Panc1 (cell line): ENCODE measurements at regions not wholly inside any gene's neighbourhood (a gene's known extent, or its start where the extent isn't known, plus 50 kb on each side); places are given as distances from the start of the nearest gene placed in this dataset.

Source experiments
- CTCF ChIP-seq: fragments of 450-650 bp; IDR thresholded peaks from 2 replicates; pipeline ENCODE4 v1.5.1; 2017; ENCODE audit warnings: mild to moderate bottlenecking
- POLR2AphosphoS5 ChIP-seq: IDR thresholded peaks from 2 replicates; pipeline ENCODE4 v1.6.1; 2012; ENCODE audit warnings: mild to moderate bottlenecking, low read depth, low read length, moderate library complexity
- REST ChIP-seq, 2 experiments: IDR thresholded peaks; 2 replicates each; pipeline ENCODE4 v1.6.1; 2011 to 2012; ENCODE audit warnings: low read depth in 2 of 2, control low read depth in 1 of 2, low read length in 1 of 2, mild to moderate bottlenecking in 1 of 2, moderate library complexity in 1 of 2; ENCODE audit not compliant: insufficient read depth in 1 of 2

GRCh38 chr18:51643483-51643882 lies 446.0 kb upstream of the MEX3C start:
- TF ChIP-seq CTCF (no peak), REST (IDR thresholded peaks at IDR 0.05; ENCODE audit: insufficient read depth in 1 of 2, low read depth in 2 of 2, low read length in 1 of 2) (no peak), POLR2AphosphoS5 (no peak)
